IMR-90 (cell line): ENCODE measurements at regions not wholly inside any gene's neighbourhood (a gene's known extent, or its start where the extent isn't known, plus 50 kb on each side); places are given as distances from the start of the nearest gene placed in this dataset.

Experiments used
- BHLHE40 ChIP-seq: fragments of 150-350 bp; IDR thresholded peaks from 2 replicates; pipeline ENCODE4 v1.6.1; 2016; ENCODE audit warnings: mild to moderate bottlenecking, low read depth, low read length
- CEBPB ChIP-seq: IDR thresholded peaks from 2 replicates; pipeline ENCODE4 v1.6.1; 2012; ENCODE audit warnings: low read depth, low read length, improper control_type of control experiment
- MAFK ChIP-seq: IDR thresholded peaks from 2 replicates; pipeline ENCODE4 v1.6.1; 2012; ENCODE audit warnings: low read depth, low read length, improper control_type of control experiment
- MXI1 ChIP-seq: IDR thresholded peaks from 2 replicates; pipeline ENCODE4 v1.6.1; 2012; ENCODE audit warnings: low read depth, mild to moderate bottlenecking, low read length, moderate library complexity, borderline replicate concordance
- NFE2L2 ChIP-seq: fragments of 150-350 bp; IDR thresholded peaks from 2 replicates; pipeline ENCODE4 v1.6.1; 2016; ENCODE audit warnings: low read depth, mild to moderate bottlenecking, low read length
- POLR2A ChIP-seq: IDR thresholded peaks from 2 replicates; pipeline ENCODE4 v1.6.1; 2012; ENCODE audit warnings: mild to moderate bottlenecking, low read depth, low read length
- RAD21 ChIP-seq: IDR thresholded peaks from 2 replicates; pipeline ENCODE4 v1.6.1; 2012; ENCODE audit warnings: low read length, improper control_type of control experiment
- RFX5 ChIP-seq: IDR thresholded peaks from 2 replicates; pipeline ENCODE4 v1.8.0; 2012; ENCODE audit warnings: low read depth, mild to moderate bottlenecking, low read length, moderate library complexity
- TF ChIP-seq, protein P1 (sequence below): conservative IDR thresholded peaks from 2 replicates; pipeline ENCODE4 v1.5.1; 2012; ENCODE audit warnings: mild to moderate bottlenecking, low read depth, low read length, improper control_type of control experiment
- TF ChIP-seq, protein P2 (sequence below): fragments of 150-350 bp; IDR thresholded peaks from 2 replicates; pipeline ENCODE4 v1.6.1; 2016; ENCODE audit warnings: low read depth, mild to moderate bottlenecking, low read length, moderate library complexity, borderline replicate concordance
- TF ChIP-seq, protein P3 (sequence below): fragments of 150-350 bp; IDR thresholded peaks from 2 replicates; pipeline ENCODE4 v1.6.1; 2017; ENCODE audit warnings: mild to moderate bottlenecking, antibody characterized with exemption, low read length, low read depth

DNA sequence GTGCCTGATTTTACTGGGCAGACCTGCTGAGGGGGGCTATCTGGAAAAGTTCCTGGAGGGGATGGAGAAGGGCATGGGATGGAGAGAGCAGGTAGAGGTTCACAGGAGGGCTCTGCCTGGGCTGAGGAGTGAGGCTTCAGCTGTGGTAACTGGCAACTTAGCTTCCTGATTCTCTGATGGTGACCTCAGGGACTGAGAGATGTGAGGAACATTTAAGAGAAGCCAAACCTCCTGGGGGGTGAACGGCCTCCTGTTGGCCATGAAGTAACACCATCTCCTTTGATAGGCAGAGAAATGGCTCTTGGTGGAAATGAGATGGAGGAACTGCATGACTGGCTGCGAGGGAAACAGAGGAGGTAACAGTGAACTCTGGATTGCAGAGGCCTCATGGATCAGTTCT lies 97.3 kb upstream of the ROPN1 start:
- no peak for TF ChIP-seq CEBPB
- TF ChIP-seq, protein P1, sequence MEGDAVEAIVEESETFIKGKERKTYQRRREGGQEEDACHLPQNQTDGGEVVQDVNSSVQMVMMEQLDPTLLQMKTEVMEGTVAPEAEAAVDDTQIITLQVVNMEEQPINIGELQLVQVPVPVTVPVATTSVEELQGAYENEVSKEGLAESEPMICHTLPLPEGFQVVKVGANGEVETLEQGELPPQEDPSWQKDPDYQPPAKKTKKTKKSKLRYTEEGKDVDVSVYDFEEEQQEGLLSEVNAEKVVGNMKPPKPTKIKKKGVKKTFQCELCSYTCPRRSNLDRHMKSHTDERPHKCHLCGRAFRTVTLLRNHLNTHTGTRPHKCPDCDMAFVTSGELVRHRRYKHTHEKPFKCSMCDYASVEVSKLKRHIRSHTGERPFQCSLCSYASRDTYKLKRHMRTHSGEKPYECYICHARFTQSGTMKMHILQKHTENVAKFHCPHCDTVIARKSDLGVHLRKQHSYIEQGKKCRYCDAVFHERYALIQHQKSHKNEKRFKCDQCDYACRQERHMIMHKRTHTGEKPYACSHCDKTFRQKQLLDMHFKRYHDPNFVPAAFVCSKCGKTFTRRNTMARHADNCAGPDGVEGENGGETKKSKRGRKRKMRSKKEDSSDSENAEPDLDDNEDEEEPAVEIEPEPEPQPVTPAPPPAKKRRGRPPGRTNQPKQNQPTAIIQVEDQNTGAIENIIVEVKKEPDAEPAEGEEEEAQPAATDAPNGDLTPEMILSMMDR = no peak
- TF ChIP-seq RFX5 = no peak
- TF ChIP-seq NFE2L2 = no peak
- no peak for TF ChIP-seq RAD21
- TF ChIP-seq POLR2A = no peak
- TF ChIP-seq MAFK = no peak
- TF ChIP-seq, protein P2, sequence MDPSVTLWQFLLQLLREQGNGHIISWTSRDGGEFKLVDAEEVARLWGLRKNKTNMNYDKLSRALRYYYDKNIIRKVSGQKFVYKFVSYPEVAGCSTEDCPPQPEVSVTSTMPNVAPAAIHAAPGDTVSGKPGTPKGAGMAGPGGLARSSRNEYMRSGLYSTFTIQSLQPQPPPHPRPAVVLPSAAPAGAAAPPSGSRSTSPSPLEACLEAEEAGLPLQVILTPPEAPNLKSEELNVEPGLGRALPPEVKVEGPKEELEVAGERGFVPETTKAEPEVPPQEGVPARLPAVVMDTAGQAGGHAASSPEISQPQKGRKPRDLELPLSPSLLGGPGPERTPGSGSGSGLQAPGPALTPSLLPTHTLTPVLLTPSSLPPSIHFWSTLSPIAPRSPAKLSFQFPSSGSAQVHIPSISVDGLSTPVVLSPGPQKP = no peak
- no peak for TF ChIP-seq BHLHE40
- no peak for TF ChIP-seq MXI1
- TF ChIP-seq, protein P3, sequence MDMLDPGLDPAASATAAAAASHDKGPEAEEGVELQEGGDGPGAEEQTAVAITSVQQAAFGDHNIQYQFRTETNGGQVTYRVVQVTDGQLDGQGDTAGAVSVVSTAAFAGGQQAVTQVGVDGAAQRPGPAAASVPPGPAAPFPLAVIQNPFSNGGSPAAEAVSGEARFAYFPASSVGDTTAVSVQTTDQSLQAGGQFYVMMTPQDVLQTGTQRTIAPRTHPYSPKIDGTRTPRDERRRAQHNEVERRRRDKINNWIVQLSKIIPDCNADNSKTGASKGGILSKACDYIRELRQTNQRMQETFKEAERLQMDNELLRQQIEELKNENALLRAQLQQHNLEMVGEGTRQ = no peak
